GM10266 (cell line): ENCODE measurements at regions not wholly inside any gene's neighbourhood (a gene's known extent, or its start where the extent isn't known, plus 50 kb on each side); places are given as distances from the start of the nearest gene placed in this dataset.

Experiments
- DNase-seq: peaks from one replicate; pipeline ENCODE4 v3.0.0; 2012; ENCODE audit errors: extremely low spot score
- TF ChIP-seq, protein P1 (sequence below): IDR thresholded peaks from 2 replicates; pipeline ENCODE4 v1.5.1; 2012; ENCODE audit warnings: mild to moderate bottlenecking, low read depth; ENCODE audit not compliant: control insufficient read depth, insufficient read depth; ENCODE audit errors: missing control alignments

GRCh38 chr16:77618951-77619350 is 103.4 kb upstream of the NUDT7 start:
- TF ChIP-seq, protein P1, sequence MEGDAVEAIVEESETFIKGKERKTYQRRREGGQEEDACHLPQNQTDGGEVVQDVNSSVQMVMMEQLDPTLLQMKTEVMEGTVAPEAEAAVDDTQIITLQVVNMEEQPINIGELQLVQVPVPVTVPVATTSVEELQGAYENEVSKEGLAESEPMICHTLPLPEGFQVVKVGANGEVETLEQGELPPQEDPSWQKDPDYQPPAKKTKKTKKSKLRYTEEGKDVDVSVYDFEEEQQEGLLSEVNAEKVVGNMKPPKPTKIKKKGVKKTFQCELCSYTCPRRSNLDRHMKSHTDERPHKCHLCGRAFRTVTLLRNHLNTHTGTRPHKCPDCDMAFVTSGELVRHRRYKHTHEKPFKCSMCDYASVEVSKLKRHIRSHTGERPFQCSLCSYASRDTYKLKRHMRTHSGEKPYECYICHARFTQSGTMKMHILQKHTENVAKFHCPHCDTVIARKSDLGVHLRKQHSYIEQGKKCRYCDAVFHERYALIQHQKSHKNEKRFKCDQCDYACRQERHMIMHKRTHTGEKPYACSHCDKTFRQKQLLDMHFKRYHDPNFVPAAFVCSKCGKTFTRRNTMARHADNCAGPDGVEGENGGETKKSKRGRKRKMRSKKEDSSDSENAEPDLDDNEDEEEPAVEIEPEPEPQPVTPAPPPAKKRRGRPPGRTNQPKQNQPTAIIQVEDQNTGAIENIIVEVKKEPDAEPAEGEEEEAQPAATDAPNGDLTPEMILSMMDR, result no peak
- DNase-seq, result no peak

DNA sequence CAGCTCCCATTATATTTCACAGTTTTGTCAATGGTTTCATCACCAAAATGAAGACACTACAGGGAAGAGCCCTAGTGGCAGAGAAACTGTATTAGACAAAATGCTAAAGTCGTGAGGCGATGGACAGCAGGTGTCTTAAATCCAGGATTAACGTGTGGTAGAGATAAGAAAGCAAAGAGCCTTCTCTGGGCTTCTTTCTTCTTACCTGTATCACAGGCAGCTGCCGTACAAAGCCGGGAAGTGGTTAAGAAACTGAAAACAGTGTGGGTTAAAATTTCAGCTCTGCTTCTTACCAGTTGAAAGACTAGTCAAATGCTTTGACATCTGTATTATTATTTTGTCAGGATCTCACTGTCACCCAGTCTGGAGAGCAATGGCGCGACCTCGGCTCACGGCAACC is 98.2 kb upstream of the NUDT7 start:
- TF ChIP-seq, protein P1, result no peak
- no peak for DNase-seq

DNA sequence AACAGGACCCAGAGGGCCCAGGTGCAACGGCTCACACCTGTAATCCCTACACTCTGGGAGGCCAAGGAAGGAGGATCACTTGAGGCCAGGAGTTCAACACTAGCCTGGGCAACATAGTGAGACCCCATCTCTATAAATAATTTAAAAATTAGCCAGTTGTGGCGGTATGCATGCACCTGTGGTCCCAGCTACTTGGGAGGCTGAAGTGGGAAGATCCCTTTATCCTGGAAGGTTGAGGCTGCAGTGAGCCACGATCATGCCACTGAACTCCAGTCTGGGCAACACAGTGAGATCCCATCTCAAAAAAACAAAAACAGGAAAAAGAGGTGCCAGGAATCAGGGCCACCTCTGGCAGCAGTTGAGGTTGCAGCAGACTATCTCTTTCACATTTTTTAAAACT is 85.7 kb upstream of the NUDT7 start:
- DNase-seq, result no peak
- TF ChIP-seq, protein P1, result no peak

GRCh38 chr16:77637940-77638339 is 84.4 kb upstream of the NUDT7 start:
- no peak for DNase-seq
- TF ChIP-seq, protein P1, result no peak

- no peak for DNase-seq
- TF ChIP-seq, protein P1, result no peak
These were observed 79.1 kb upstream of the NUDT7 start for GRCh38 chr16:77643176-77643575.

GRCh38 chr16:77645764-77646163 is 76.5 kb upstream of the NUDT7 start:
- DNase-seq, result no peak

GRCh38 chr16:77647726-77648125 is 74.6 kb upstream of the NUDT7 start:
- DNase-seq, result no peak
- TF ChIP-seq, protein P1, result no peak

More at GRCh38 chr16:77645764-77646163, 76.5 kb upstream of the NUDT7 start:
- TF ChIP-seq, protein P1, result no peak

- TF ChIP-seq, protein P1, result no peak
- DNase-seq, result no peak
These were observed 71.6 kb upstream of the NUDT7 start for GRCh38 chr16:77650761-77651160.
